HEK293 (cell line): ENCODE measurements at regions not wholly inside any gene's neighbourhood (a gene's known extent, or its start where the extent isn't known, plus 50 kb on each side); places are given as distances from the start of the nearest gene placed in this dataset.

Experiments used
- CTCF ChIA-PET: fragments of 350-600 bp; formaldehyde crosslinking; extraction: SDS; loops from one replicate; lab custom pipeline; 2021; ENCODE audit warnings: antibody characterized with exemption; lab: Yijun Ruan, JAX
- POLR2A ChIA-PET: fragments of 300-600 bp; formaldehyde crosslinking; extraction: SDS; loops from one replicate; lab custom pipeline; 2020; ENCODE audit warnings: antibody characterized with exemption, inconsistent platforms; lab: Yijun Ruan, JAX
- H3K27ac ChIP-seq: fragments of 200-500 bp; sonication (Bioruptor generic); 2 replicates; pipeline ENCODE4 v1.5.1; 2014; ENCODE audit warnings: low read depth, low read length, control low read depth, inconsistent platforms; ENCODE audit errors: extremely low read depth
- H3K36me3 ChIP-seq, 2 experiments: fragments of 200-500 bp in 1 of 2; sonication (Bioruptor generic) in 1 of 2; 1 replicate in 1 of 2; 2 replicates in 1 of 2; pipeline ENCODE4 v1.5.1; 2014 to 2017; ENCODE audit warnings: inconsistent platforms in 2 of 2, low read length in 2 of 2; ENCODE audit not compliant: control insufficient read depth in 2 of 2, insufficient read depth in 1 of 2
- H3K4me1 ChIP-seq: fragments of 200-500 bp; sonication (Bioruptor generic); 2 replicates; pipeline ENCODE4 v1.5.1; 2014; ENCODE audit warnings: mild to moderate bottlenecking, low read length, inconsistent platforms; ENCODE audit not compliant: control insufficient read depth, insufficient read depth
- H3K4me3 ChIP-seq: 2 replicates; pipeline ENCODE4 v1.5.1; 2011; ENCODE audit warnings: low read depth, mild to moderate bottlenecking, control low read depth, low read length, moderate library complexity
- H3K9me3 ChIP-seq: fragments of 200-500 bp; sonication (Bioruptor generic); 2 replicates; pipeline ENCODE4 v1.5.1; 2014; ENCODE audit warnings: low read depth, low read length, inconsistent platforms; ENCODE audit not compliant: control insufficient read depth, insufficient read depth
- KLF16 ChIP-seq: fragments of 450-650 bp; formaldehyde crosslinking; IDR thresholded peaks from 2 replicates; pipeline ENCODE4 v1.5.1; 2017; ENCODE audit warnings: missing biosample characterization, missing genetic modification characterization
- PRDM4 ChIP-seq: fragments of 450-650 bp; formaldehyde crosslinking; IDR thresholded peaks from 2 replicates; pipeline ENCODE4 v1.5.1; 2017; ENCODE audit warnings: missing biosample characterization, missing genetic modification characterization
- SETDB1 ChIP-seq: IDR thresholded peaks from one replicate; pipeline ENCODE4 v1.6.1; 2017; ENCODE audit warnings: mild to moderate bottlenecking, low read length, moderate library complexity, mixed read lengths; ENCODE audit not compliant: insufficient read length
- ZNF114 ChIP-seq: fragments of 450-650 bp; formaldehyde crosslinking; IDR thresholded peaks from 2 replicates; pipeline ENCODE4 v1.5.0; 2017; ENCODE audit warnings: missing biosample characterization, missing genetic modification characterization
- ZNF184 ChIP-seq: fragments of 450-650 bp; IDR thresholded peaks from 2 replicates; pipeline ENCODE4 v1.5.1; 2018; ENCODE audit warnings: missing biosample characterization, mild to moderate bottlenecking, missing genetic modification characterization
- ZNF2 ChIP-seq: fragments of 450-650 bp; formaldehyde crosslinking; IDR thresholded peaks from 2 replicates; pipeline ENCODE4 v1.5.1; 2016; ENCODE audit warnings: missing biosample characterization, missing genetic modification characterization
- ZNF214 ChIP-seq: fragments of 450-650 bp; formaldehyde crosslinking; IDR thresholded peaks from 2 replicates; pipeline ENCODE4 v1.5.1; 2017; ENCODE audit warnings: missing biosample characterization, mild to moderate bottlenecking, missing genetic modification characterization, borderline replicate concordance
- ZNF274 ChIP-seq, 2 experiments: fragments of 200-500 bp in 1 of 2; fragments of 450-650 bp in 1 of 2; sonication (Bioruptor generic) in 1 of 2; formaldehyde crosslinking in 1 of 2; IDR thresholded peaks; 2 replicates each; pipeline versions ENCODE4 v1.5.1 to v1.6.1; 2014 to 2016; ENCODE audit warnings: borderline replicate concordance in 1 of 2, inconsistent platforms in 1 of 2, low read length in 1 of 2, missing biosample characterization in 1 of 2, missing genetic modification characterization in 1 of 2
- ZNF324 ChIP-seq: fragments of 450-650 bp; formaldehyde crosslinking; IDR thresholded peaks from 2 replicates; pipeline ENCODE4 v1.5.1; 2016; ENCODE audit warnings: missing biosample characterization, missing genetic modification characterization
- ZNF391 ChIP-seq: fragments of 450-650 bp; formaldehyde crosslinking; IDR thresholded peaks from 2 replicates; pipeline ENCODE4 v1.5.1; 2016; ENCODE audit warnings: low read depth, missing biosample characterization, missing genetic modification characterization, borderline replicate concordance
- ZNF433 ChIP-seq: fragments of 450-650 bp; formaldehyde crosslinking; IDR thresholded peaks from 2 replicates; pipeline ENCODE4 v1.5.1; 2016; ENCODE audit warnings: missing biosample characterization, missing genetic modification characterization, low read depth
- ZNF510 ChIP-seq: fragments of 450-650 bp; formaldehyde crosslinking; IDR thresholded peaks from 2 replicates; pipeline ENCODE4 v1.5.1; 2018; ENCODE audit warnings: mild to moderate bottlenecking, missing genetic modification characterization, missing biosample characterization; ENCODE audit not compliant: insufficient replicate concordance
- ZNF513 ChIP-seq: fragments of 450-650 bp; IDR thresholded peaks from 2 replicates; pipeline ENCODE4 v1.5.1; 2018; ENCODE audit warnings: missing biosample characterization, missing genetic modification characterization
- ZNF529 ChIP-seq: fragments of 450-650 bp; formaldehyde crosslinking; IDR thresholded peaks from 2 replicates; pipeline ENCODE4 v1.5.1; 2017; ENCODE audit warnings: missing genetic modification characterization, missing biosample characterization; ENCODE audit not compliant: insufficient replicate concordance
- ZNF530 ChIP-seq: fragments of 450-650 bp; formaldehyde crosslinking; IDR thresholded peaks from 2 replicates; pipeline ENCODE4 v1.5.1; 2016; ENCODE audit warnings: low read depth, missing biosample characterization, missing genetic modification characterization
- ZNF544 ChIP-seq: fragments of 450-650 bp; formaldehyde crosslinking; IDR thresholded peaks from 2 replicates; pipeline ENCODE4 v1.5.0; 2017; ENCODE audit warnings: missing biosample characterization, missing genetic modification characterization
- ZNF785 ChIP-seq: fragments of 450-650 bp; formaldehyde crosslinking; IDR thresholded peaks from 2 replicates; pipeline ENCODE4 v1.5.1; 2016; ENCODE audit warnings: missing biosample characterization, missing genetic modification characterization
- TF ChIP-seq, protein P1 (sequence below): fragments of 450-650 bp; formaldehyde crosslinking; conservative IDR thresholded peaks from 2 replicates; pipeline ENCODE4 v1.5.1; 2016; ENCODE audit warnings: low read depth, missing biosample characterization, missing genetic modification characterization

DNA sequence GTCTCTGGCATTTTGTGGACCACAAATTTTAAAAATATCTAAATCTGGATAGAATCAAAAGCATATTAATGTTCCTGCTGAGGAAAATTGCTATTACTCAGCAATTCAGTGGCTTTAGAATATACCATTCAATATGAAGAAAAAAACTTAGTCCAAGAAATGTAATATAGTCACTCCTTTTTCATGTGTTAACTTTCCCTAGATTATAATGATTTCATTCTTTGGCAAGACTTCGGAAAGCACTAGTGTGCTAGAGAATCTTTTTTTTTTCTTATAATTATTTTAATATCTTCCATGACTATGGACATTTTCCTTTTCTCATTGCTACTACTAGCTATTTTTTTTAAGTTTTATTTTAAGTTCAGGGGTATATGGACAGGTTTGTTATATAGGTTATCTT is 102.4 kb upstream of the FAM174A start:
- Histone ChIP-seq H3K27ac (no peak overlapping the region), H3K36me3 (no peaks in the 10 kb centered on the region), H3K4me3 (no peak overlapping the region), H3K4me1 (no peaks in the 10 kb centered on the region), H3K9me3 (no peaks in the 10 kb centered on the region)
- ChIA-PET POLR2A (no interaction called here), CTCF (interaction anchor here (0.7 kb wide), 1 partner anchor 371 kb away, joined by 4 read pairs; no protein-coding TSS in a partner anchor)
- no peak for TF ChIP-seq ZNF513 (tag by site-specific recombination)
- no peak for TF ChIP-seq ZNF529 (tag by site-specific recombination)
- TF ChIP-seq ZNF510 (tag by site-specific recombination), result no peak
- no peak for TF ChIP-seq ZNF324 (tag by site-specific recombination)
- no peak for TF ChIP-seq ZNF114 (tag by site-specific recombination)
- TF ChIP-seq, protein P1, sequence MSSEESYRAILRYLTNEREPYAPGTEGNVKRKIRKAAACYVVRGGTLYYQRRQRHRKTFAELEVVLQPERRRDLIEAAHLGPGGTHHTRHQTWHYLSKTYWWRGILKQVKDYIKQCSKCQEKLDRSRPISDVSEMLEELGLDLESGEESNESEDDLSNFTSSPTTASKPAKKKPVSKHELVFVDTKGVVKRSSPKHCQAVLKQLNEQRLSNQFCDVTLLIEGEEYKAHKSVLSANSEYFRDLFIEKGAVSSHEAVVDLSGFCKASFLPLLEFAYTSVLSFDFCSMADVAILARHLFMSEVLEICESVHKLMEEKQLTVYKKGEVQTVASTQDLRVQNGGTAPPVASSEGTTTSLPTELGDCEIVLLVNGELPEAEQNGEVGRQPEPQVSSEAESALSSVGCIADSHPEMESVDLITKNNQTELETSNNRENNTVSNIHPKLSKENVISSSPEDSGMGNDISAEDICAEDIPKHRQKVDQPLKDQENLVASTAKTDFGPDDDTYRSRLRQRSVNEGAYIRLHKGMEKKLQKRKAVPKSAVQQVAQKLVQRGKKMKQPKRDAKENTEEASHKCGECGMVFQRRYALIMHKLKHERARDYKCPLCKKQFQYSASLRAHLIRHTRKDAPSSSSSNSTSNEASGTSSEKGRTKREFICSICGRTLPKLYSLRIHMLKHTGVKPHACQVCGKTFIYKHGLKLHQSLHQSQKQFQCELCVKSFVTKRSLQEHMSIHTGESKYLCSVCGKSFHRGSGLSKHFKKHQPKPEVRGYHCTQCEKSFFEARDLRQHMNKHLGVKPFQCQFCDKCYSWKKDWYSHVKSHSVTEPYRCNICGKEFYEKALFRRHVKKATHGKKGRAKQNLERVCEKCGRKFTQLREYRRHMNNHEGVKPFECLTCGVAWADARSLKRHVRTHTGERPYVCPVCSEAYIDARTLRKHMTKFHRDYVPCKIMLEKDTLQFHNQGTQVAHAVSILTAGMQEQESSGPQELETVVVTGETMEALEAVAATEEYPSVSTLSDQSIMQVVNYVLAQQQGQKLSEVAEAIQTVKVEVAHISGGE (tag by site-specific recombination), result no peak
- TF ChIP-seq ZNF214 (tag by site-specific recombination), result no peak
- no peak for TF ChIP-seq ZNF785 (tag by site-specific recombination)
- no peak for TF ChIP-seq ZNF184 (tag by site-specific recombination)
- no peak for TF ChIP-seq PRDM4 (tag by site-specific recombination)
- TF ChIP-seq SETDB1, result no peak
- no peak for TF ChIP-seq ZNF391
- TF ChIP-seq ZNF433, result no peak
- no peak for TF ChIP-seq ZNF274 (IDR thresholded peaks at IDR 0.05; ENCODE audit: low read length)
- TF ChIP-seq ZNF274 (tag by site-specific recombination; IDR thresholded peaks at IDR 0.05; ENCODE audit: borderline replicate concordance), result no peak
- no peak for TF ChIP-seq ZNF2 (tag by site-specific recombination)
- no peak for TF ChIP-seq KLF16 (tag by site-specific recombination)
- TF ChIP-seq ZNF530, result no peak
- no peak for TF ChIP-seq ZNF544 (tag by site-specific recombination)
